ENCODE measurements at regions not wholly inside any gene's neighbourhood (a gene's known extent, or its start where the extent isn't known, plus 50 kb on each side); places are given as distances from the start of the nearest gene placed in this dataset.

DNA sequence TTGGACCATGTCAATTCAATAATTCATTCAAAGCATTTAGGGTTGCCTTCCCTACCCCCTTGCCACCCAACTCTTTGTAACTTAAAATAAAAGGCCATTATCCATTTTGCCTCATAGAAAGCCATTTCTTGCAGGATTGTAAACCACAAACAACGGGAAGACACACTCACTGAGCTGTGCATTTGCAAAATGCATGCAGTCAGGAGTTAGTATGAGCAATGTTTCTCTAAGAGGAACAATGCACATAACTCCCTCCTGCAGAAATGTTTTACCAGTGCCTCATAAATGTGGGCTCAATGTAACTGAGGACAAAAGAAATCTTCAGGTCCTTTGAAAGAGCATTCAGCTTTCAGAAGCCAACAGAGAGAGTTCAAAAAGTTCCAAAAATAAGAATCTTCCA is 98.5 kb upstream of the ABCA1 start:
- no peaks in the 10 kb centered on the region for H3K36me3 ChIP-seq (ENCODE audit: control insufficient read depth in 2 of 3, insufficient read depth in 3 of 3, low read length in 3 of 3)
- H3K9me3 ChIP-seq (ENCODE audit: control insufficient read depth in 2 of 3, low read length in 3 of 3), result no peaks in the 10 kb centered on the region
- peaks cover 0 to 7% (median 0%) of the 10 kb centered on the region in 5 donors for H3K27me3 Mint-ChIP-seq
- H3K4me3 ChIP-seq (ENCODE audit: low read length), result no peak overlapping the region
- DNase-seq (no peak), ATAC-seq (no peak)
- no peak overlapping the region for H3K27ac ChIP-seq (ENCODE audit: low read depth, low read length)
- H3K9me3 Mint-ChIP-seq, result peaks cover 0 to 5% (median 0%) of the 10 kb centered on the region in 11 donors
- intact Hi-C loops (cut with micrococcal nuclease), result no loop called here
- ChIA-PET CTCF (no interaction called here), POLR2A (no interaction called here)
- no peaks in the 10 kb centered on the region for H3K4me1 ChIP-seq (ENCODE audit: control insufficient read depth in 2 of 2, insufficient read depth in 2 of 2, low read length in 2 of 2)
- H3K27me3 ChIP-seq (ENCODE audit: control insufficient read depth in 2 of 2, insufficient read depth in 2 of 2, low read length in 2 of 2), result no peaks in the 10 kb centered on the region
- no peaks in the 10 kb centered on the region for H3K36me3 Mint-ChIP-seq
- no peak overlapping the region for H3K4me3 Mint-ChIP-seq
- H3K4me1 Mint-ChIP-seq, result no peaks in the 10 kb centered on the region
- no peak overlapping the region for H3K27ac Mint-ChIP-seq

DNA sequence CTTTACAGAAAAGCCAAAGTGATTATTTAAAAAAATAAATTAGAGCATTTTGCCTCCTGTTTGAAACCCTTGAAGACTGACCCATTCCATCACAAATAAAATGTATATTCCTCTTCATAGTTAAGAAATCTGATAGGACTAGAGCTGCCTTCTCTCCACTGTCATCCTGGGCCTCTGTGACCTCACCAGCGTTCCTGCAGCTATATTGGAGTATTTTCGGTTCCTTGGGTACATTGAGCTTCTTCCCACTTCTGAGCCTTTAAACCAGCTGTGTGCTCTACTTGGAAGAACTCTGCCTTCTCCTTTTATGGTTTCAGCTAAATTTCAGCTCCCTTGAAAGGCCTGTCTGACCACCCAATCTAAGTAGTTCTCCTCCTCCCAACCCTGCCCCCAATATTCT is 99.1 kb upstream of the ABCA1 start:
- Histone ChIP-seq H3K27ac (ENCODE audit: low read depth, low read length) (no peak overlapping the region), H3K4me1 (ENCODE audit: control insufficient read depth in 2 of 2, insufficient read depth in 2 of 2, low read length in 2 of 2) (no peaks in the 10 kb centered on the region), H3K9me3 (ENCODE audit: control insufficient read depth in 2 of 3, low read length in 3 of 3) (no peaks in the 10 kb centered on the region), H3K36me3 (ENCODE audit: control insufficient read depth in 2 of 3, insufficient read depth in 3 of 3, low read length in 3 of 3) (no peaks in the 10 kb centered on the region), H3K27me3 (ENCODE audit: control insufficient read depth in 2 of 2, insufficient read depth in 2 of 2, low read length in 2 of 2) (no peaks in the 10 kb centered on the region), H3K4me3 (ENCODE audit: low read length) (no peak overlapping the region)
- Mint-ChIP-seq H3K4me3 (no peak overlapping the region), H3K36me3 (no peaks in the 10 kb centered on the region), H3K9me3 (peaks cover 0 to 5% (median 0%) of the 10 kb centered on the region in 11 donors), H3K4me1 (no peaks in the 10 kb centered on the region), H3K27me3 (peaks cover 0 to 6% (median 0%) of the 10 kb centered on the region in 5 donors), H3K27ac (no peak overlapping the region)
- ChIA-PET POLR2A (no interaction called here), CTCF (no interaction called here)
- DNase-seq (no peak), ATAC-seq (no peak)
- intact Hi-C loops (cut with micrococcal nuclease), result no loop called here

DNA sequence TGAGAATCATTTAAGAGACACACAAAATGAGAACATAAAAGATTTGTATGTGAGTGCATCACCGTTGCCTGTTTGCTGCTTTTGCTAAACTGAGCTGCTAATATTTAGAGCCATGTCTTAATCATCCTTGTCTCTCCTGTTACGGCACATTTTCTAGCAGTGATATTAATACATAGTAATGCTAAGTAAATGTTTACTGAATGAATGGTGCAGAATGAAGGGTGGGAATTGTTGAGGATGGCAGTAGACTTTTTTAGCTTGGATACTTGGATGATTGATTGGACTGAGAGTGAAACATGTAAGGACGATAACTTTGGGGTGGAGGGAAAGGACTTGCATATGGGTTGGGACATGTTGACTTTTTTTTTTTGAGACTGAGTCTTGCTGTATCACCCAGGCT is 102.3 kb upstream of the ABCA1 start:
- H3K27me3 ChIP-seq (ENCODE audit: control insufficient read depth in 2 of 2, insufficient read depth in 2 of 2, low read length in 2 of 2), result no peaks in the 10 kb centered on the region
- peaks cover 0 to 22% (median 8%) of the 10 kb centered on the region in 11 donors for H3K9me3 Mint-ChIP-seq
- H3K27ac ChIP-seq (ENCODE audit: low read depth, low read length), result no peak overlapping the region
- H3K27ac Mint-ChIP-seq, result no peak overlapping the region
- no peaks in the 10 kb centered on the region for H3K4me1 Mint-ChIP-seq
- DNase-seq (no peak), ATAC-seq (no peak)
- peaks cover 0 to 5% (median 0%) of the 10 kb centered on the region in 5 donors for H3K36me3 Mint-ChIP-seq
- H3K4me3 ChIP-seq (ENCODE audit: low read length), result no peak overlapping the region
- H3K27me3 Mint-ChIP-seq, result peaks cover 0 to 4% (median 0%) of the 10 kb centered on the region in 5 donors
- peaks cover 0 to 7% (median 0%) of the 10 kb centered on the region in 3 experiments for H3K9me3 ChIP-seq (ENCODE audit: control insufficient read depth in 2 of 3, low read length in 3 of 3)
- no peaks in the 10 kb centered on the region for H3K36me3 ChIP-seq (ENCODE audit: control insufficient read depth in 2 of 3, insufficient read depth in 3 of 3, low read length in 3 of 3)
- POLR2A ChIA-PET, result no interaction called here
- intact Hi-C loops (cut with micrococcal nuclease), result no loop called here
- no peaks in the 10 kb centered on the region for H3K4me1 ChIP-seq (ENCODE audit: control insufficient read depth in 2 of 2, insufficient read depth in 2 of 2, low read length in 2 of 2)
- H3K4me3 Mint-ChIP-seq, result no peak overlapping the region
- CTCF ChIA-PET, result interaction anchor here (0.6 kb wide), 1 partner anchor 91 kb away, joined by 4 read pairs; no protein-coding TSS in a partner anchor

DNA sequence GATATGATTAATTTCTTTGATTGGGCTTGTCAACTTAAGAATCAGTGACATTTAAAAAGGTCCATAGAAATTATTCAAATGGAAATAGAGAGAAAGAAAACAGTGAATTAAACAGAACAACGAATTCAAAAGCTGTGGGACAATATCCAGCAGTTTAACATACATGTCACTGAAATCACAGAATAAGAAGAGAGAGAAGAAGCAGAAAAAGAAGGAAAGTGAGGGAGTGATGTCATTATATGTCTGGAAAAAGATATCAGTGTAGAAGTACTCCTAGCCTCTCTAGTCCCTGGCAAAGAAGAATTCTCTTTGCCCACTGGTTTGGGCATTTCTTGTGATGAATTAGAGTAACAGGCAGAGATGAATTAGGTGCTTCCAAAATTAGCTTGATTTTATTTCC is 109.2 kb upstream of the ABCA1 start:
- H3K27me3 Mint-ChIP-seq, result peaks cover 0 to 4% (median 0%) of the 10 kb centered on the region in 5 donors
- H3K4me1 ChIP-seq (ENCODE audit: control insufficient read depth in 2 of 2, insufficient read depth in 2 of 2, low read length in 2 of 2), result no peaks in the 10 kb centered on the region
- H3K4me3 ChIP-seq (ENCODE audit: low read length), result no peak overlapping the region
- no peaks in the 10 kb centered on the region for H3K27me3 ChIP-seq (ENCODE audit: control insufficient read depth in 2 of 2, insufficient read depth in 2 of 2, low read length in 2 of 2)
- no peak overlapping the region for H3K4me3 Mint-ChIP-seq
- ATAC-seq, result no peak
- no peak overlapping the region for H3K27ac Mint-ChIP-seq
- CTCF ChIA-PET, result no interaction called here
- H3K36me3 Mint-ChIP-seq, result peaks cover 0 to 10% (median 0%) of the 10 kb centered on the region in 5 donors
- intact Hi-C loops (cut with micrococcal nuclease), result no loop called here
- POLR2A ChIA-PET, result no interaction called here
- no peaks in the 10 kb centered on the region for H3K36me3 ChIP-seq (ENCODE audit: control insufficient read depth in 2 of 3, insufficient read depth in 3 of 3, low read length in 3 of 3)
- H3K27ac ChIP-seq (ENCODE audit: low read depth, low read length), result no peak overlapping the region
- peaks cover 0 to 7% (median 0%) of the 10 kb centered on the region in 3 experiments for H3K9me3 ChIP-seq (ENCODE audit: control insufficient read depth in 2 of 3, low read length in 3 of 3)
- peaks cover 2 to 48% (median 15%) of the 10 kb centered on the region in 11 donors for H3K9me3 Mint-ChIP-seq
- peaks cover 0 to 3% (median 0%) of the 10 kb centered on the region in 7 donors for H3K4me1 Mint-ChIP-seq
- no peak for DNase-seq

DNA sequence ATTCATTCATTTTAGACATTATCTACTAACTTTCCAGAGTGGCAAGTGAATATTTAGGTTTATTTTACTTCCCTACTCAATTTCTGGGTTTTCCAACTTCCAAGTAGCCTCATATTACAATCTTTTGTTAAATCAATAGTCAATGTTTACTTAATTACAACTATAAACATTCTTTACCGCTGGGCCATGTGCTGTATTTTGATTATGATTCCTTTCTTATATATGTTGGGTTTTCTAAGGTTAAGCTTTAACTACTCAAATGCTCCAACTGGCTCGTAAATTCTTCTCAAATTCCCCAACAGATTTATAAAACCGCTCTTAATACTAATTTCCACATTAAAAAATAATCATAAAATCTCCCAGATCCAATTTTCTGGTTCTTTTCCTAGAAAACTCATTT is 110.1 kb upstream of the ABCA1 start:
- no peak overlapping the region for H3K4me3 ChIP-seq (ENCODE audit: low read length)

DNA sequence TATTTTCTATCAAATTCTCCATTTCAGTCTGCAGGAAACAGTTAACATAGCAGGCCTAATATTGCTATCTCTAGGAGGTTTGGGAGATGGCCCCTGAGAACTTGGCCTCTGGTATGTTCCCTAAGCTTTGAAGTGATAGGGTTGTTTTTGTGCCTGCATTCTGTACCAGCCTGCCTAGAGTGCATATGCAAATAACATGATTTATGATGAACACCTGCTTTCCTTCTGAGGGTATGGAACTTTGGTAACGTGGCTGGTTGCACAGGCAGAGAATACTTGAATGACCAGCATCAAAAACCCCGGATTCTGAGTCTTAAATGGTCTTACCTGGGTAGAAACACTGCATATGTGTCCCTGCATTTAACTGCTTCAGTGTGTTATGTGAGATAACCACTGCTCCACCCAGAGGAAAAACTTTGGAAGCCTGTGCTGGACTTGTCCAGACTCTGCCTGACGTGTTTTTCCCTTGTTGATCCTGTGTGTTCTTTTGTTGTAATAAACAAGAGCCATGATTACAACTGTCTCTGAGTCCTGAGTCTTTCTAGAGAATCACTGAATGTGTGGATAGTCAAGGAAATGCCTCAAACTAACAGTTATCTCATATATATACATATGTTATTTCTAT is 111.3 kb upstream of the ABCA1 start:
- Mint-ChIP-seq H3K4me1 (peaks cover 0 to 3% (median 0%) of the 10 kb centered on the region in 7 donors), H3K9me3 (peaks cover 0 to 30% (median 8%) of the 10 kb centered on the region in 11 donors), H3K27ac (no peak overlapping the region), H3K27me3 (peaks cover 0 to 4% (median 0%) of the 10 kb centered on the region in 5 donors), H3K36me3 (peaks cover 0 to 5% (median 0%) of the 10 kb centered on the region in 5 donors), H3K4me3 (no peak overlapping the region)
- Histone ChIP-seq H3K9me3 (ENCODE audit: control insufficient read depth in 2 of 3, low read length in 3 of 3) (no peaks in the 10 kb centered on the region), H3K36me3 (ENCODE audit: control insufficient read depth in 2 of 3, insufficient read depth in 3 of 3, low read length in 3 of 3) (no peaks in the 10 kb centered on the region), H3K27ac (ENCODE audit: low read depth, low read length) (no peak overlapping the region), H3K4me3 (ENCODE audit: low read length) (no peak overlapping the region), H3K4me1 (ENCODE audit: control insufficient read depth in 2 of 2, insufficient read depth in 2 of 2, low read length in 2 of 2) (no peaks in the 10 kb centered on the region), H3K27me3 (ENCODE audit: control insufficient read depth in 2 of 2, insufficient read depth in 2 of 2, low read length in 2 of 2) (no peaks in the 10 kb centered on the region)
- POLR2A ChIA-PET, result no interaction called here
- DNase-seq (no peak), ATAC-seq (no peak)
- intact Hi-C loops (cut with micrococcal nuclease), result no loop called here
- CTCF ChIA-PET, result no interaction called here

More for the DNA sequence above, 110.1 kb upstream of the ABCA1 start:
- no peaks in the 10 kb centered on the region for H3K36me3 ChIP-seq (ENCODE audit: control insufficient read depth in 2 of 3, insufficient read depth in 3 of 3, low read length in 3 of 3)
- DNase-seq, result no peak
- Mint-ChIP-seq H3K27ac (no peak overlapping the region), H3K27me3 (peaks cover 0 to 4% (median 0%) of the 10 kb centered on the region in 5 donors), H3K36me3 (peaks cover 0 to 10% (median 0%) of the 10 kb centered on the region in 5 donors), H3K4me3 (no peak overlapping the region), H3K9me3 (peaks cover 2 to 43% (median 15%) of the 10 kb centered on the region in 11 donors), H3K4me1 (peaks cover 0 to 3% (median 0%) of the 10 kb centered on the region in 7 donors)
- no peak for ATAC-seq
- H3K27ac ChIP-seq (ENCODE audit: low read depth, low read length), result no peak overlapping the region
- ChIA-PET CTCF (interaction anchor here (0.7 kb wide), 1 partner anchor 100 kb away, joined by 3 read pairs; no protein-coding TSS in a partner anchor), POLR2A (no interaction called here)
- no peaks in the 10 kb centered on the region for H3K27me3 ChIP-seq (ENCODE audit: control insufficient read depth in 2 of 2, insufficient read depth in 2 of 2, low read length in 2 of 2)
- peaks cover 0 to 7% (median 0%) of the 10 kb centered on the region in 3 experiments for H3K9me3 ChIP-seq (ENCODE audit: control insufficient read depth in 2 of 3, low read length in 3 of 3)
- H3K4me1 ChIP-seq (ENCODE audit: control insufficient read depth in 2 of 2, insufficient read depth in 2 of 2, low read length in 2 of 2), result no peaks in the 10 kb centered on the region
- intact Hi-C loops (cut with micrococcal nuclease), result no loop called here

DNA sequence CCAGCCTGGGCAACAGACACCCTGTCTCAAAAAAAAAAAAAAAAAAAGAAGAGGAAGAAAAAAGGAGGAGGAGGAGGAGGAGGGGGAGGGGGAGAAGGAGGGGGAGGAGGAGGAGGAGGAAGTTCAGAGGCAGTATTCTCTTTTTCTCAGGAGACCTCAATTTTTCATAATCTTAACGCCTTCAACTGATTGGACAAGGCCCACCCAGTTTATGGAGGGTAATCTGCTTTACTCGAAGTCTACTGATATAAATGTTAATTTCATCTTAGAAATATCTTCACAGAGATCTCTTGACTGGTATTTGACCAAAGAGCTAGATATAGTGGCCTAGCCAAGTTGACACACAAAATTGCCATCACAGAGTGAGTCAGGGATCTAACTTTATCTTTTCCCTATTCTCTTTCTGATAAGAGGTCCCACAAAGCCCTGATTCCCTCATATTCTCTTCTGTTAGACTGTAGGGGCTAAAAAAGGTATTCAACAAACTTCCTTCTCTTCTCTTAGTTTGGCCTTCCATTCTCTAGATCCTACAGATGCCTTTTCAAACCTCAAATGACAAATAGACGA is 115.5 kb upstream of the ABCA1 start:
- peaks cover 0 to 4% (median 0%) of the 10 kb centered on the region in 5 donors for H3K27me3 Mint-ChIP-seq
- H3K4me1 Mint-ChIP-seq, result peaks cover 0 to 2% (median 0%) of the 10 kb centered on the region in 7 donors
- ChIA-PET CTCF (no interaction called here), POLR2A (no interaction called here)
- H3K9me3 Mint-ChIP-seq, result peaks cover 0 to 5% (median 0%) of the 10 kb centered on the region in 11 donors
- Histone ChIP-seq H3K4me1 (ENCODE audit: control insufficient read depth in 2 of 2, insufficient read depth in 2 of 2, low read length in 2 of 2) (no peaks in the 10 kb centered on the region), H3K4me3 (ENCODE audit: low read length) (no peak overlapping the region), H3K36me3 (ENCODE audit: control insufficient read depth in 2 of 3, insufficient read depth in 3 of 3, low read length in 3 of 3) (no peaks in the 10 kb centered on the region), H3K9me3 (ENCODE audit: control insufficient read depth in 2 of 3, low read length in 3 of 3) (no peaks in the 10 kb centered on the region), H3K27ac (ENCODE audit: low read depth, low read length) (no peak overlapping the region), H3K27me3 (ENCODE audit: control insufficient read depth in 2 of 2, insufficient read depth in 2 of 2, low read length in 2 of 2) (no peaks in the 10 kb centered on the region)
- H3K4me3 Mint-ChIP-seq, result no peak overlapping the region
- intact Hi-C loops (cut with micrococcal nuclease), result no loop called here
- H3K36me3 Mint-ChIP-seq, result no peaks in the 10 kb centered on the region
- DNase-seq, result no peak
- ATAC-seq, result no peak
- H3K27ac Mint-ChIP-seq, result no peak overlapping the region

Data from naive thymus-derived CD4-positive, alpha-beta T cell (primary cell).